HepG2 (cell line): ENCODE measurements at regions not wholly inside any gene's neighbourhood (a gene's known extent, or its start where the extent isn't known, plus 50 kb on each side); places are given as distances from the start of the nearest gene placed in this dataset.

ENCODE experiments used
- ATAC-seq: fragments of 200-7000 bp; cut with Tn5 transposase; 3 replicates; pipeline ENCODE4 v1.9.1; 2020; ENCODE audit warnings: mild to moderate bottlenecking, moderate library complexity
- BruUV-seq: library from RNA; stranded (reverse); fragments of 400-500 nt; replicated peaks from 2 replicates; lab custom pipeline; 2021; lab: Mats Ljungman, UMichigan
- CTCF ChIA-PET: fragments of 300-600 bp; formaldehyde crosslinking; extraction: SDS; loops from one replicate; lab custom pipeline; 2021; ENCODE audit warnings: low total read pairs, inconsistent platforms, low intra/inter-chr PET ratio; lab: Yijun Ruan, JAX
- POLR2A ChIA-PET: fragments of 350-600 bp; sonication (Branson Sonifier 250); formaldehyde crosslinking; loops from one replicate; lab custom pipeline; 2020; ENCODE audit warnings: antibody characterized with exemption, inconsistent platforms; lab: Yijun Ruan, JAX
- DNase-seq: peaks from one replicate; pipeline ENCODE4 v3.0.0-alpha.2; 2015; ENCODE audit warnings: low spot score
- FAIRE-seq: peaks from 3 replicates; lab custom pipeline; 2011; peaks lifted over from hg19 to GRCh38; lab: Jason Lieb, UNC
- H2AFZ ChIP-seq: one replicate; pipeline ENCODE4 v1.6.1; 2011; ENCODE audit warnings: low read length, inconsistent platforms
- H3K27ac ChIP-seq: fragments of 300-600 bp; 3 replicates; pipeline ENCODE4 v1.8.0; 2011; ENCODE audit warnings: mixed run types, mild to moderate bottlenecking, mixed read lengths, low read length, inconsistent platforms; ENCODE audit not compliant: insufficient read depth; ENCODE audit errors: extremely low read length
- H3K27me3 ChIP-seq, 2 experiments: fragments of 200-600 bp in 1 of 2; 2 replicates in 1 of 2; 3 replicates in 1 of 2; pipeline versions ENCODE4 v1.6.0 to v1.8.0; 2011; ENCODE audit warnings: low read length in 2 of 2, mild to moderate bottlenecking in 2 of 2, moderate library complexity in 2 of 2, inconsistent platforms in 1 of 2; ENCODE audit not compliant: insufficient read depth in 2 of 2, control insufficient read depth in 1 of 2
- H3K36me3 ChIP-seq, 2 experiments: fragments of 200-600 bp in 1 of 2; replicated peaks in 1 of 2; 2 replicates in 1 of 2; 3 replicates in 1 of 2; pipeline versions ENCODE4 v1.5.1 to v1.8.0; 2011; ENCODE audit warnings: low read length in 2 of 2, inconsistent platforms in 1 of 2; ENCODE audit not compliant: insufficient read depth in 2 of 2, control insufficient read depth in 1 of 2
- H3K4me1 ChIP-seq: 2 replicates; pipeline ENCODE4 v1.5.1; 2012; ENCODE audit warnings: low read length, inconsistent platforms; ENCODE audit not compliant: insufficient read depth
- H3K4me2 ChIP-seq: 2 replicates; pipeline ENCODE4 v1.6.0; 2011; ENCODE audit warnings: low read depth, low read length, inconsistent platforms
- H3K4me3 ChIP-seq, 3 experiments: fragments of 200-600 bp in 1 of 3; sonication (generic), shearing (Covaris generic) in 1 of 3; replicated peaks in 1 of 3; 2 replicates each; pipeline ENCODE4 v1.5.1; 2011 to 2016; ENCODE audit warnings: low read length in 3 of 3, inconsistent platforms in 2 of 3, low read depth in 2 of 3, mild to moderate bottlenecking in 2 of 3, control low read depth in 1 of 3, mixed read lengths in 1 of 3; ENCODE audit not compliant: insufficient read depth in 1 of 3
- H3K79me2 ChIP-seq: one replicate; pipeline ENCODE4 v1.6.1; 2011; ENCODE audit warnings: low read length, inconsistent platforms; ENCODE audit not compliant: insufficient read depth
- H3K9ac ChIP-seq: 2 replicates; pipeline ENCODE4 v1.6.0; 2011; ENCODE audit warnings: mild to moderate bottlenecking, low read depth, low read length, inconsistent platforms; ENCODE audit not compliant: insufficient read depth
- H3K9me3 ChIP-seq: 2 replicates; pipeline ENCODE4 v1.5.1; 2012; ENCODE audit warnings: mild to moderate bottlenecking, low read length
- H4K20me1 ChIP-seq: 2 replicates; pipeline ENCODE4 v1.6.0; 2011; ENCODE audit warnings: inconsistent platforms, mild to moderate bottlenecking, low read length, moderate library complexity; ENCODE audit not compliant: insufficient read depth
- FOSL1 ChIP-seq: sonication (generic); formaldehyde crosslinking; IDR thresholded peaks from 2 replicates; pipeline ENCODE4 v1.9.0; 2021; ENCODE audit warnings: missing genetic modification reagents, borderline replicate concordance
- FOXK2 ChIP-seq: fragments of 450-650 bp; IDR thresholded peaks from 2 replicates; pipeline ENCODE4 v1.6.1; 2016
- GATAD2A ChIP-seq: IDR thresholded peaks from 2 replicates; pipeline ENCODE4 v1.6.1; 2016
- IKZF1 ChIP-seq: fragments of 450-650 bp; IDR thresholded peaks from 2 replicates; pipeline ENCODE4 v1.7.1; 2016
- MEIS1 ChIP-seq: sonication (generic); formaldehyde crosslinking; IDR thresholded peaks from 2 replicates; pipeline ENCODE4 v1.9.0; 2021; ENCODE audit warnings: mild to moderate bottlenecking, missing genetic modification reagents, moderate library complexity, borderline replicate concordance
- MYNN ChIP-seq: sonication (generic); formaldehyde crosslinking; IDR thresholded peaks from 2 replicates; pipeline ENCODE4 v1.4.0; 2020; ENCODE audit warnings: mild to moderate bottlenecking, low read depth, missing genetic modification reagents
- PCBP2 ChIP-seq: fragments of 200-400 bp; formaldehyde crosslinking; optimal IDR thresholded peaks from 2 replicates; pipeline ENCODE3; 2018; ENCODE audit warnings: low read length, low read depth; ENCODE audit not compliant: poor library complexity, severe bottlenecking
- RARG ChIP-seq: sonication (generic); formaldehyde crosslinking; IDR thresholded peaks from 2 replicates; pipeline ENCODE4 v1.4.0; 2020; ENCODE audit warnings: low read depth, mild to moderate bottlenecking, missing genetic modification reagents
- RXRA ChIP-seq: sonication (generic); formaldehyde crosslinking; IDR thresholded peaks from 2 replicates; pipeline ENCODE4 v1.5.1; 2020; ENCODE audit warnings: missing genetic modification reagents
- ZBTB3 ChIP-seq: sonication (generic); formaldehyde crosslinking; IDR thresholded peaks from 2 replicates; pipeline ENCODE4 v1.4.0; 2020; ENCODE audit warnings: low read depth, mild to moderate bottlenecking, moderate library complexity, missing genetic modification reagents, borderline replicate concordance
- ZMYM4 ChIP-seq: sonication (generic); formaldehyde crosslinking; IDR thresholded peaks from 2 replicates; pipeline ENCODE4 v1.8.1; 2023; ENCODE audit warnings: mild to moderate bottlenecking, missing genetic modification reagents
- ZNF484 ChIP-seq: sonication (generic); formaldehyde crosslinking; IDR thresholded peaks from 2 replicates; pipeline ENCODE4 v1.5.1; 2020; ENCODE audit warnings: mild to moderate bottlenecking, low read depth, missing genetic modification reagents, borderline replicate concordance
- ZNF496 ChIP-seq: sonication (generic); formaldehyde crosslinking; IDR thresholded peaks from 2 replicates; pipeline ENCODE4 v1.8.1; 2023; ENCODE audit warnings: mild to moderate bottlenecking, moderate library complexity, missing genetic modification reagents; ENCODE audit not compliant: insufficient replicate concordance
- ZNF589 ChIP-seq: sonication (generic); formaldehyde crosslinking; conservative IDR thresholded peaks from 2 replicates; pipeline ENCODE4 v1.8.0; 2022; ENCODE audit warnings: mild to moderate bottlenecking, moderate library complexity, missing genetic modification reagents
- ZNF660 ChIP-seq: sonication (generic); formaldehyde crosslinking; IDR thresholded peaks from 2 replicates; pipeline ENCODE4 v1.5.1; 2020; ENCODE audit warnings: mild to moderate bottlenecking, low read depth, missing genetic modification reagents, borderline replicate concordance
- WGBS: methylation state at CpG from one replicate; pipeline ENCODE4 v1.1.6; 2017; ENCODE audit warnings: low lambda C conversion rate; 5-methylcytosine and 5-hydroxymethylcytosine counted together
- in situ Hi-C: cut with HindIII; loops from 2 replicates; pipeline ENCODE4 v1.10.0; 2017; ENCODE audit warnings: low pct_unique_long_range_greater_than_20kb; ENCODE audit not compliant: extremely low pct_ligation_motif_present
- intact Hi-C: fragments of 100-400 bp; cut with micrococcal nuclease; formaldehyde crosslinking; loops from one replicate; pipeline ENCODE4 v1.10.0; 2022; ENCODE audit not compliant: unreplicated experiment
- TF ChIP-seq, protein P1 (sequence below): sonication (generic); formaldehyde crosslinking; IDR thresholded peaks from 2 replicates; pipeline ENCODE4 v1.4.0; 2020; ENCODE audit warnings: mild to moderate bottlenecking, missing genetic modification reagents
- TF ChIP-seq, protein P2 (sequence below): sonication (generic); formaldehyde crosslinking; IDR thresholded peaks from 2 replicates; pipeline ENCODE4 v1.5.0; 2020; ENCODE audit warnings: missing genetic modification reagents, mild to moderate bottlenecking, borderline replicate concordance

DNA sequence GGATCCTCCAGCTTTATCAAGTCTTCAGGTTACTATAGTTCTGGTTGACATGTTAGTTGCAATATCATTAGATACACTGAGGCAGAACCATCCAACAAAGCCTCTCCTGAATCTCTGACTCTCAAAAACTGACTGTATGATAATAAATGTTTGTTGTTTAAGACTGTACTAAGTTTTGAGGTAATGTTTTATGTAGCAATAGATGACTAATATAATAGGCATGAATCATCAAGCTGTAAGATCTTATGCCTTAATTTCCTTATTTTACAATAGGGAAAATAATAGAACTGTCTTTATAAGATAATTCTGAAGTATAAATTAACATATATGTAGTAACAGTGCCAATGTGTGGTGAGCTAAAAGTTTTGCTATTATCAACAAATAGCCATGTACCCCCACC, 88.9 kb upstream of the TBC1D5 start:
- Histone ChIP-seq H3K9me3 (no peaks in the 10 kb centered on the region), H4K20me1 (no peaks in the 10 kb centered on the region), H3K79me2 (no peaks in the 10 kb centered on the region), H3K27ac (no peak overlapping the region), H2AFZ (no peak overlapping the region), H3K4me2 (no peak overlapping the region), H3K27me3 (0 out of 5 replicates have a peak, but pooled peaks cover 0 to 2% of the 10 kb centered on the region in 2 experiments), H3K4me1 (no peaks in the 10 kb centered on the region), H3K9ac (no peak overlapping the region), H3K4me3 (no peak overlapping the region), H3K36me3 (no peaks in the 10 kb centered on the region)
- no TSS peak for BruUV-seq
- in situ Hi-C loops: loop anchor here (10.0 to 25.0 kb wide), 4 partner anchors 187 to 1244 kb away; no protein-coding TSS in a partner anchor
- CTCF ChIA-PET: no interaction called here
- ATAC-seq (no peak), FAIRE-seq (no peak), DNase-seq (no peak)
- TF ChIP-seq FOXK2 (no peak), MYNN (CRISPR knock-in tag) (no peak), ZNF660 (CRISPR knock-in tag) (no peak), ZMYM4 (CRISPR knock-in tag) (no peak)
- TF ChIP-seq, protein P1, sequence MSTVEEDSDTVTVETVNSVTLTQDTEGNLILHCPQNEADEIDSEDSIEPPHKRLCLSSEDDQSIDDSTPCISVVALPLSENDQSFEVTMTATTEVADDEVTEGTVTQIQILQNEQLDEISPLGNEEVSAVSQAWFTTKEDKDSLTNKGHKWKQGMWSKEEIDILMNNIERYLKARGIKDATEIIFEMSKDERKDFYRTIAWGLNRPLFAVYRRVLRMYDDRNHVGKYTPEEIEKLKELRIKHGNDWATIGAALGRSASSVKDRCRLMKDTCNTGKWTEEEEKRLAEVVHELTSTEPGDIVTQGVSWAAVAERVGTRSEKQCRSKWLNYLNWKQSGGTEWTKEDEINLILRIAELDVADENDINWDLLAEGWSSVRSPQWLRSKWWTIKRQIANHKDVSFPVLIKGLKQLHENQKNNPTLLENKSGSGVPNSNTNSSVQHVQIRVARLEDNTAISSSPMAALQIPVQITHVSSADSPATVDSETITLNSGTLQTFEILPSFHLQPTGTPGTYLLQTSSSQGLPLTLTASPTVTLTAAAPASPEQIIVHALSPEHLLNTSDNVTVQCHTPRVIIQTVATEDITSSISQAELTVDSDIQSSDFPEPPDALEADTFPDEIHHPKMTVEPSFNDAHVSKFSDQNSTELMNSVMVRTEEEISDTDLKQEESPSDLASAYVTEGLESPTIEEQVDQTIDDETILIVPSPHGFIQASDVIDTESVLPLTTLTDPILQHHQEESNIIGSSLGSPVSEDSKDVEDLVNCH (CRISPR knock-in tag): no peak
- POLR2A ChIA-PET: no interaction called here
- intact Hi-C loops: no loop called here

DNA sequence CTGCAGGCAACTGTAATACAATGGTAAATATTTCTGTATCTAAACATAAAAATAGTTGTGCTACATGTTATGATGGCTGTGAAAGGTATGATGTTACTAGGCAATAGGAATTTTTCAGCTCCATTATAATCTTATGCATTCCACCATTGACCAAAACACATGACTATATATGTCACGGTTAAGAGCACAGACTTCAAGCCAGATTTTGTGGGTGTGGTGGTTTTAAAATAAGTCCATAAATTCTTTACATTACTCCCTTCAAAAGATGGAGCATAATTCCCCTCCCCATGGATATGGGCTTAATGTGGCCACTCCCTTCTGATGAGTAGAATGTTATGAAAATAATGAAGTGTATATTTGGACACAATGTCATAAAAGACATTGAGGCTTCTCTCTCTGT, 88.4 kb upstream of the TBC1D5 start:
- intact Hi-C loops: no loop called here
- H4K20me1 ChIP-seq: no peaks in the 10 kb centered on the region
- ATAC-seq: no peak
- H3K27ac ChIP-seq: no peak overlapping the region
- POLR2A ChIA-PET: no interaction called here
- no peaks in the 10 kb centered on the region for H3K36me3 ChIP-seq
- in situ Hi-C loops: loop anchor here (10.0 to 25.0 kb wide), 4 partner anchors 186 to 1243 kb away; no protein-coding TSS in a partner anchor
- no peak overlapping the region for H3K9ac ChIP-seq
- DNase-seq: no peak
- H2AFZ ChIP-seq: no peak overlapping the region
- no peaks in the 10 kb centered on the region for H3K79me2 ChIP-seq
- H3K4me2 ChIP-seq: no peak overlapping the region
- 6% methylated on average over 1 of the region's 1 CpG for WGBS
- H3K27me3 ChIP-seq: 0 out of 5 replicates have a peak, but pooled peaks cover 0 to 2% of the 10 kb centered on the region in 2 experiments
- CTCF ChIA-PET: no interaction called here
- H3K4me3 ChIP-seq: no peak overlapping the region
- no peaks in the 10 kb centered on the region for H3K9me3 ChIP-seq
- FAIRE-seq: no peak
- BruUV-seq: no TSS peak
- H3K4me1 ChIP-seq: no peaks in the 10 kb centered on the region
- TF ChIP-seq, protein P2, sequence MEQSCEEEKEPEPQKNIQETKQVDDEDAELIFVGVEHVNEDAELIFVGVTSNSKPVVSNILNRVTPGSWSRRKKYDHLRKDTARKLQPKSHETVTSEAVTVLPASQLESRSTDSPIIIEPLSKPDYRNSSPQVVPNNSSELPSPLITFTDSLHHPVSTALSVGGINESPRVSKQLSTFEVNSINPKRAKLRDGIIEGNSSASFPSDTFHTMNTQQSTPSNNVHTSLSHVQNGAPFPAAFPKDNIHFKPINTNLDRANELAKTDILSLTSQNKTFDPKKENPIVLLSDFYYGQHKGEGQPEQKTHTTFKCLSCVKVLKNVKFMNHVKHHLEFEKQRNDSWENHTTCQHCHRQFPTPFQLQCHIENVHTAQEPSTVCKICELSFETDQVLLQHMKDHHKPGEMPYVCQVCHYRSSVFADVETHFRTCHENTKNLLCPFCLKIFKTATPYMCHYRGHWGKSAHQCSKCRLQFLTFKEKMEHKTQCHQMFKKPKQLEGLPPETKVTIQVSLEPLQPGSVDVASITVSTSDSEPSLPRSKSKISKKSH (CRISPR knock-in tag): no peak
- TF ChIP-seq RARG (no peak), MEIS1 (no peak), FOSL1 (CRISPR knock-in tag) (no peak), ZBTB3 (CRISPR knock-in tag) (no peak), ZNF589 (CRISPR knock-in tag) (no peak), ZNF484 (CRISPR knock-in tag) (no peak), RXRA (no peak), PCBP2 (no peak), IKZF1 (no peak), GATAD2A (CRISPR knock-in tag) (no peak), ZNF496 (CRISPR knock-in tag) (no peak)
